H9 (cell line): ENCODE measurements at regions not wholly inside any gene's neighbourhood (a gene's known extent, or its start where the extent isn't known, plus 50 kb on each side); places are given as distances from the start of the nearest gene placed in this dataset.
A peak's percentile ranks its signal among the peaks of the same experiment; 100 is the strongest.

Source experiments
- DNase-seq: peaks from one replicate; pipeline ENCODE4 v3.0.0-alpha.2; 2017
- H2AFZ ChIP-seq: one replicate; pipeline ENCODE4 v1.6.1; 2013; ENCODE audit warnings: mild to moderate bottlenecking, low read length, control low read depth, moderate library complexity
- H2AK5ac ChIP-seq: 2 replicates; pipeline ENCODE4 v1.6.1; 2013; ENCODE audit warnings: low read length, control low read depth, mixed read lengths; ENCODE audit not compliant: insufficient read length
- H2BK120ac ChIP-seq: one replicate; pipeline ENCODE4 v1.6.1; 2013; ENCODE audit warnings: low read depth, mild to moderate bottlenecking, low read length, control low read depth, inconsistent platforms; ENCODE audit not compliant: poor library complexity, severe bottlenecking
- H2BK12ac ChIP-seq: 2 replicates; pipeline ENCODE4 v1.6.1; 2013; ENCODE audit warnings: low read length, control low read depth, mixed read lengths, low read depth; ENCODE audit not compliant: insufficient read length
- H2BK15ac ChIP-seq: 2 replicates; pipeline ENCODE4 v1.6.1; 2013; ENCODE audit warnings: low read depth, low read length, control low read depth
- H2BK20ac ChIP-seq: one replicate; pipeline ENCODE4 v1.6.1; 2013; ENCODE audit warnings: low read depth, mild to moderate bottlenecking, low read length, control low read depth, inconsistent platforms; ENCODE audit not compliant: poor library complexity, severe bottlenecking
- H2BK5ac ChIP-seq: 2 replicates; pipeline ENCODE4 v1.6.1; 2013; ENCODE audit warnings: low read length, control low read depth, mixed read lengths; ENCODE audit not compliant: insufficient read length
- H3K14ac ChIP-seq: 2 replicates; pipeline ENCODE4 v1.6.1; 2013; ENCODE audit warnings: low read length, control low read depth; ENCODE audit not compliant: insufficient read depth
- H3K18ac ChIP-seq: 2 replicates; pipeline ENCODE4 v1.6.1; 2013; ENCODE audit warnings: low read depth, mild to moderate bottlenecking, mixed read lengths, low read length, control low read depth; ENCODE audit not compliant: insufficient read length
- H3K23ac ChIP-seq: 2 replicates; pipeline ENCODE4 v1.6.1; 2013; ENCODE audit warnings: low read length, control low read depth, mixed read lengths, low read depth; ENCODE audit not compliant: insufficient read length
- H3K23me2 ChIP-seq: 2 replicates; pipeline ENCODE4 v1.6.1; 2013; ENCODE audit warnings: low read depth, mild to moderate bottlenecking, mixed read lengths, low read length, control low read depth; ENCODE audit not compliant: insufficient read length, poor library complexity, severe bottlenecking
- H3K27ac ChIP-seq: 2 replicates; pipeline ENCODE4 v1.5.1; 2013; ENCODE audit warnings: low read length, control low read depth, mixed read lengths, low read depth; ENCODE audit not compliant: insufficient read length
- H3K27me3 ChIP-seq: 2 replicates; pipeline ENCODE4 v1.6.1; 2013; ENCODE audit warnings: low read length, control low read depth, inconsistent platforms; ENCODE audit not compliant: insufficient read depth
- H3K4ac ChIP-seq: 2 replicates; pipeline ENCODE4 v1.6.1; 2013; ENCODE audit warnings: low read depth, mild to moderate bottlenecking, control low read depth, inconsistent platforms, low read length, moderate library complexity
- H3K4me1 ChIP-seq: 2 replicates; pipeline ENCODE4 v1.6.1; 2013; ENCODE audit warnings: low read length, control low read depth, inconsistent platforms; ENCODE audit not compliant: insufficient read depth
- H3K4me2 ChIP-seq: 2 replicates; pipeline ENCODE4 v1.6.1; 2013; ENCODE audit warnings: low read length, control low read depth, mixed read lengths; ENCODE audit not compliant: insufficient read length, insufficient read depth
- H3K56ac ChIP-seq: 2 replicates; pipeline ENCODE4 v1.6.1; 2013; ENCODE audit warnings: low read depth, mild to moderate bottlenecking, mixed read lengths, low read length, control low read depth; ENCODE audit not compliant: insufficient read length
- H3K79me1 ChIP-seq: 2 replicates; pipeline ENCODE4 v1.6.1; 2013; ENCODE audit warnings: low read depth, mild to moderate bottlenecking, moderate library complexity, low read length, control low read depth, inconsistent platforms; ENCODE audit not compliant: insufficient read depth, poor library complexity, severe bottlenecking
- H3K79me2 ChIP-seq: 2 replicates; pipeline ENCODE4 v1.6.1; 2013; ENCODE audit warnings: low read length, control low read depth, inconsistent platforms; ENCODE audit not compliant: insufficient read depth
- H3K9ac ChIP-seq: 2 replicates; pipeline ENCODE4 v1.6.1; 2013; ENCODE audit warnings: low read length, control low read depth, mixed read lengths; ENCODE audit not compliant: insufficient read length; ENCODE audit errors: extremely low read depth
- H3K9me3 ChIP-seq: one replicate; pipeline ENCODE4 v1.6.1; 2013; ENCODE audit warnings: low read depth, low read length, inconsistent platforms; ENCODE audit not compliant: control insufficient read depth
- H3T11ph ChIP-seq: one replicate; pipeline ENCODE4 v1.6.1; 2013; ENCODE audit warnings: mild to moderate bottlenecking, low read length, control low read depth, inconsistent platforms
- H4K20me1 ChIP-seq: one replicate; pipeline ENCODE4 v1.6.1; 2013; ENCODE audit not compliant: control insufficient read depth, insufficient read length, insufficient read depth
- H4K5ac ChIP-seq: 2 replicates; pipeline ENCODE4 v1.6.1; 2013; ENCODE audit warnings: low read depth, mild to moderate bottlenecking, mixed read lengths, low read length, control low read depth; ENCODE audit not compliant: insufficient read length
- H4K8ac ChIP-seq: replicated peaks from 2 replicates; pipeline ENCODE4 v1.6.1; 2013; ENCODE audit warnings: low read length, control low read depth, mixed read lengths, low read depth; ENCODE audit not compliant: insufficient read length
- H4K91ac ChIP-seq: 2 replicates; pipeline ENCODE4 v1.6.1; 2013; ENCODE audit warnings: low read depth, mild to moderate bottlenecking, moderate library complexity, mixed read lengths, low read length, control low read depth; ENCODE audit not compliant: insufficient read length
- H3K27ac Mint-ChIP-seq, 3 experiments: 2 replicates in 2 of 3; 3 replicates in 1 of 3; pipeline ENCODE4 v1.8.0; 2020 to 2021; ENCODE audit warnings: mixed read lengths in 3 of 3, mild to moderate bottlenecking in 1 of 3, moderate library complexity in 1 of 3
- H3K27me3 Mint-ChIP-seq: 2 replicates; pipeline ENCODE4 v1.8.0; 2021; ENCODE audit warnings: low read depth, mild to moderate bottlenecking, moderate library complexity, mixed read lengths
- H3K36me3 Mint-ChIP-seq, 3 experiments: 2 replicates in 2 of 3; 3 replicates in 1 of 3; pipeline ENCODE4 v1.8.0; 2020 to 2021; ENCODE audit warnings: low read depth in 3 of 3, mixed read lengths in 3 of 3; ENCODE audit not compliant: insufficient read depth in 1 of 3
- H3K4me1 Mint-ChIP-seq, 2 experiments: 2 replicates each; pipeline ENCODE4 v1.8.0; 2020; ENCODE audit warnings: mixed read lengths in 2 of 2
- H3K4me3 Mint-ChIP-seq, 2 experiments: 2 replicates in 1 of 2; 3 replicates in 1 of 2; pipeline ENCODE4 v1.8.0; 2020 to 2021; ENCODE audit warnings: mild to moderate bottlenecking in 2 of 2, mixed read lengths in 2 of 2, moderate library complexity in 1 of 2
- H3K9me3 Mint-ChIP-seq, 2 experiments: 2 replicates in 1 of 2; 3 replicates in 1 of 2; pipeline ENCODE4 v1.8.0; 2020; ENCODE audit warnings: mild to moderate bottlenecking in 2 of 2, mixed read lengths in 2 of 2, moderate library complexity in 1 of 2
- WGBS: extraction: QIAGEN DNeasy Blood & Tissue Kit; methylation state at CpG from one replicate; pipeline ENCODE4 v1.1.7; 2013; ENCODE audit warnings: missing lambda C conversion rate, low lambda C conversion rate, mixed read lengths; ENCODE audit not compliant: insufficient read length; ENCODE audit errors: extremely low coverage; 5-methylcytosine and 5-hydroxymethylcytosine counted together
- TF ChIP-seq, protein P1 (sequence below): fragments of 200-600 bp; sonication (generic); conservative IDR thresholded peaks from 3 replicates; pipeline ENCODE4 v1.8.0; 2021; ENCODE audit warnings: antibody characterized with exemption, mild to moderate bottlenecking

DNA sequence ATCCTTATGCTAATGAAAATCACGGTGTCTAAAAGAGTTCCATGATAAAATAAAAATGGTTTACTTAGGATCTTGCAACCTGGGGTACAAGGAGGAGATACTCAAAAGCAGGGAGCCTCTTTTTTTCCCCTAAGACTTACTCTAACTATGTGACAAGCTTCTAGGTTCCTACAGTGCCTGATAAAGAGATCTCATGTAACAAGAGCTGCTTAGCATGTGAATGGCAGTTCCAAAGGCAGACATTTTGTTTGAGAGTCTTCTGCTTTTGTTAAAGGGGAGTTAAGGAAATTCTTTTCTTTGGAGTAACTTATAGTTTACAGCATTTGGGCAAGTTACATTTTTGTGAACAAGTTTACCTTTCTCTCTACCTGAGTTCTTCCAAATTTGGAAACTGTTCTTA, 945.8 kb upstream of the ADGRB3 start:
- Histone ChIP-seq H3T11ph (no peak overlapping the region), H2AFZ (no peak overlapping the region), H3K79me2 (no peaks in the 10 kb centered on the region), H2BK20ac (no peak overlapping the region), H2BK12ac (no peak overlapping the region), H3K23ac (no peak overlapping the region), H4K5ac (no peak overlapping the region), H3K27ac (no peak overlapping the region), H3K23me2 (no peaks in the 10 kb centered on the region), H3K18ac (no peak overlapping the region), H2AK5ac (no peak overlapping the region), H2BK15ac (no peak overlapping the region), H4K20me1 (no peaks in the 10 kb centered on the region), H3K9me3 (no peaks in the 10 kb centered on the region), H4K91ac (no peak overlapping the region), H3K56ac (no peak overlapping the region), H2BK120ac (no peak overlapping the region), H3K79me1 (no peaks in the 10 kb centered on the region), H3K9ac (no peak overlapping the region), H3K4me2 (no peak overlapping the region), H3K4me1 (no peaks in the 10 kb centered on the region), H3K14ac (no peak overlapping the region), H2BK5ac (no peak overlapping the region), H3K4ac (no peak overlapping the region), H3K27me3 (no peaks in the 10 kb centered on the region), H4K8ac (no peak overlapping the region)
- Mint-ChIP-seq H3K9me3 (peaks cover 3 to 4% of the 10 kb centered on the region in 2 experiments; a peak in 4 of 5 replicates), H3K4me3 (no peak overlapping the region), H3K36me3 (peaks cover 3 to 27% (median 9%) of the 10 kb centered on the region in 3 experiments; a peak in 4 of 7 replicates), H3K27ac (peak overlapping the region in 1 of 3 experiments; percentile 89; a peak in 3 of 7 replicates), H3K27me3 (no peaks in the 10 kb centered on the region), H3K4me1 (peaks cover 10 to 14% of the 10 kb centered on the region in 2 experiments)
- no CpG with 5 or more reads among the region's 1 CpG for whole genome bisulfite sequencing
- TF ChIP-seq, protein P1, sequence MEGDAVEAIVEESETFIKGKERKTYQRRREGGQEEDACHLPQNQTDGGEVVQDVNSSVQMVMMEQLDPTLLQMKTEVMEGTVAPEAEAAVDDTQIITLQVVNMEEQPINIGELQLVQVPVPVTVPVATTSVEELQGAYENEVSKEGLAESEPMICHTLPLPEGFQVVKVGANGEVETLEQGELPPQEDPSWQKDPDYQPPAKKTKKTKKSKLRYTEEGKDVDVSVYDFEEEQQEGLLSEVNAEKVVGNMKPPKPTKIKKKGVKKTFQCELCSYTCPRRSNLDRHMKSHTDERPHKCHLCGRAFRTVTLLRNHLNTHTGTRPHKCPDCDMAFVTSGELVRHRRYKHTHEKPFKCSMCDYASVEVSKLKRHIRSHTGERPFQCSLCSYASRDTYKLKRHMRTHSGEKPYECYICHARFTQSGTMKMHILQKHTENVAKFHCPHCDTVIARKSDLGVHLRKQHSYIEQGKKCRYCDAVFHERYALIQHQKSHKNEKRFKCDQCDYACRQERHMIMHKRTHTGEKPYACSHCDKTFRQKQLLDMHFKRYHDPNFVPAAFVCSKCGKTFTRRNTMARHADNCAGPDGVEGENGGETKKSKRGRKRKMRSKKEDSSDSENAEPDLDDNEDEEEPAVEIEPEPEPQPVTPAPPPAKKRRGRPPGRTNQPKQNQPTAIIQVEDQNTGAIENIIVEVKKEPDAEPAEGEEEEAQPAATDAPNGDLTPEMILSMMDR: no peak
- DNase-seq: no peak
